GM12875 (cell line): ENCODE measurements at regions not wholly inside any gene's neighbourhood (a gene's known extent, or its start where the extent isn't known, plus 50 kb on each side); places are given as distances from the start of the nearest gene placed in this dataset.

Experiments used
- H3K4me3 ChIP-seq: one replicate; pipeline ENCODE4 v1.5.1; 2011; ENCODE audit warnings: low read depth, low read length, control low read depth
- TF ChIP-seq, protein P1 (sequence below): IDR thresholded peaks from 2 replicates; pipeline ENCODE4 v1.5.1; 2011; ENCODE audit warnings: low read depth, mild to moderate bottlenecking, control low read depth, inconsistent platforms, low read length, moderate library complexity, borderline replicate concordance; ENCODE audit not compliant: insufficient read depth

DNA sequence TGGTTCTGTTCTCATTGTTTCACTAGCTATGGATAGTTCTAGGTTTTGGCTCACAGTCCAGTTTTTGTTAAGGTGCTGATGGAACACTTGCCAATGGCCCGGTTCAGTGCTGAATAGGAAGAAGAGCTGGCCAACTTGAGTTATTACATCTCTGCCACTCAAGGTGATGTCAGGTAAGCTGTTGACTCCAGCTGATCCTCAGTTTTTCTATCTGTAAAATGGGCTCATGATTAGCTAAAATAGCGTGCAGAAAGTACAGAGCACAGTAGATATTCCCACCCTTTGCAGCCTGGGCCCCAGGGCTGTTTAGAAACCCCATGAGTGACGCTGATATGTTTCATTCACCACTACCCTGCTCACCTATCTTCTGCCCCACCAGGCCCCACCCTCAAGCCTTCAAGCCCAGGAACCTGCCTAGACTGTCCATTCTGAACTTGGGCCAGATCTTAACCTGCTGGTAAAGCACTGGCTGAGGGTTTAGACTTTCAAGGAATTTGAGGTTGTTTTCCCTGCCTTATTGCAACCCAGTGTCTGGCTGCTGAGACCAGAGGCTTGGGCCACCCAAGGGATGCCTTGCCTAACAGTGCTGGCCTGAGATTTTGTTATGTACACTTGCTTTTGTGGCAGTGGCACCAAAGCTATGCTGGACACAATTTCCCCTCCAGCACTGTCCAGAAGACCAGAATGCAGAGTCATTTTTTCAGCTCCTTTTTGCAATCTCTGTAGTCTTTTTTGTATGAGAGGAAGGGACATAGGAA lies 378.2 kb upstream of the ZMIZ1 start:
- TF ChIP-seq, protein P1, sequence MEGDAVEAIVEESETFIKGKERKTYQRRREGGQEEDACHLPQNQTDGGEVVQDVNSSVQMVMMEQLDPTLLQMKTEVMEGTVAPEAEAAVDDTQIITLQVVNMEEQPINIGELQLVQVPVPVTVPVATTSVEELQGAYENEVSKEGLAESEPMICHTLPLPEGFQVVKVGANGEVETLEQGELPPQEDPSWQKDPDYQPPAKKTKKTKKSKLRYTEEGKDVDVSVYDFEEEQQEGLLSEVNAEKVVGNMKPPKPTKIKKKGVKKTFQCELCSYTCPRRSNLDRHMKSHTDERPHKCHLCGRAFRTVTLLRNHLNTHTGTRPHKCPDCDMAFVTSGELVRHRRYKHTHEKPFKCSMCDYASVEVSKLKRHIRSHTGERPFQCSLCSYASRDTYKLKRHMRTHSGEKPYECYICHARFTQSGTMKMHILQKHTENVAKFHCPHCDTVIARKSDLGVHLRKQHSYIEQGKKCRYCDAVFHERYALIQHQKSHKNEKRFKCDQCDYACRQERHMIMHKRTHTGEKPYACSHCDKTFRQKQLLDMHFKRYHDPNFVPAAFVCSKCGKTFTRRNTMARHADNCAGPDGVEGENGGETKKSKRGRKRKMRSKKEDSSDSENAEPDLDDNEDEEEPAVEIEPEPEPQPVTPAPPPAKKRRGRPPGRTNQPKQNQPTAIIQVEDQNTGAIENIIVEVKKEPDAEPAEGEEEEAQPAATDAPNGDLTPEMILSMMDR, result no peak
- H3K4me3 ChIP-seq, result no peak overlapping the region

DNA sequence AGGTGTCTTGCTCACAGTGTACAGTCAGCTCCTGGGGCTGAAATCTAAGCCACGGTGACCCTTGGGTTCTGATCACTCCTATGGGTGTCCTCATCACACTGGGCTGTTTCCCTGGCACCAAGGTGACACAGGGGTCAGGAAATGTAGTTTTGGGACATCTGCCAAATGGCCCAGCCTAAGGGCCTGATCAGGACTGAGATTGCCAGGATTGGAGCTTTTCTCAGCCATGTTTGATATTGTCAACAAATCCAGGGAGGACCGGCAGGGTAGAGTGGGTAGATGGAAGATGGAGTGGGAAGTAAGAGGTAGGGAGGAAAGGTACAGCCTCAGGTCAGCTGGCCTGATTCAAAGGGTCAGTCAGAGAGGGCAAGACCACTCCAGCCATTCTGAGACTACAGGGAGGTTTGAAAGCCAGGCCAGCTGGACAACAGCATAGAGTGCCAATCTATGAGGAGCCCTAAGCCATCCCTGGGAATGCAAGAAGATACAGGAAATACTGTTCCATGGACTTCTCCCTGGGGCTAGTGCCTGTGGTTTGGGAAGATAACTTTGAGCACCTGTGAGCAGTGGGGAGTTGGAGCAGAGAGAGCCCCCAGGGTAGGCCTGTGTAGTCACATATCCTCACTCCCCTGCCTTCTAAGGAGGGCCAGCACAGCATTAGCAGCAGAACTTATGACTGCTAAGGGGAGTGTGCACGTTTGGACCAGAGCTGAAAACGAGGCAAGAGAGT lies 377.3 kb upstream of the ZMIZ1 start:
- no peak overlapping the region for H3K4me3 ChIP-seq
- TF ChIP-seq, protein P1, result no peak

DNA sequence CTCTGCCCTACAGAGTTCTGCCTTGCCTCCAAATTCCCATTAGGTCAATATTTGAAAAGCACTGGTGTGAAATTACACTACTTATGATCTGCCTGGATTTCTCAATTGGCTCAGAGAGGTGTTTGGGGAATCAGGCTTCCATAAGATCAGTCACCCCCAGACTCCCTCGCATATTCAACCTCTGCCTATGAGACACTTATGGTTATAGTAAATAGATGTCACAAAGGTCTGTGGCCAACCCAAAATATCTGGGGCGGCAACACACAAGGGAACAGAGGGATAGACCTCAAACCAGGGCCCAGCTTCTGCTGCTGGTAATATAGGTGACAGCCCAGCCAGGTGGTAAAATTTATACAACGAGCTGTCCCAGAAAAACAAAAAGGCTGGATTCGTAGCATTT lies 376.7 kb upstream of the ZMIZ1 start:
- TF ChIP-seq, protein P1, result no peak
- no peak overlapping the region for H3K4me3 ChIP-seq

DNA sequence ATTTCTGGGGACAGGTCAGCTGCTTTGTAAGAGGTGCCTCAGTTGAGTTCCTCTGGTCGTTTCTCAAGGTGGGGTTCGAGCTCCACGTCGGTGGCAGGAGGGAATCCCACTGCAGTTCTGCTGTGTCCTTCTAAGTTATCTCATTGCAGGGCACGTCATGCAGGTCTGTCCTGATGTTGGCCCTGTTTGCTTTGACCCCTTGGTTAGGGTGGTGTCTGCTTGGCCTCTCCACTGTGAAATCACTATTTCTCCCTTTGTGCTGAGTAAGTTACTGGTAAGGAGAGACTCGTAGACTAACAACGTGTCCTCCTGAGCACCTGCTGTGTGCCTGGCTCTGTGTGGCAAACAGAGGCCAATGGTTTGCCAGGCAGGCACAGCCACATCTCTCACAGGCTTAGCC lies 372.9 kb upstream of the ZMIZ1 start:
- H3K4me3 ChIP-seq, result no peak overlapping the region
- TF ChIP-seq, protein P1, result no peak

DNA sequence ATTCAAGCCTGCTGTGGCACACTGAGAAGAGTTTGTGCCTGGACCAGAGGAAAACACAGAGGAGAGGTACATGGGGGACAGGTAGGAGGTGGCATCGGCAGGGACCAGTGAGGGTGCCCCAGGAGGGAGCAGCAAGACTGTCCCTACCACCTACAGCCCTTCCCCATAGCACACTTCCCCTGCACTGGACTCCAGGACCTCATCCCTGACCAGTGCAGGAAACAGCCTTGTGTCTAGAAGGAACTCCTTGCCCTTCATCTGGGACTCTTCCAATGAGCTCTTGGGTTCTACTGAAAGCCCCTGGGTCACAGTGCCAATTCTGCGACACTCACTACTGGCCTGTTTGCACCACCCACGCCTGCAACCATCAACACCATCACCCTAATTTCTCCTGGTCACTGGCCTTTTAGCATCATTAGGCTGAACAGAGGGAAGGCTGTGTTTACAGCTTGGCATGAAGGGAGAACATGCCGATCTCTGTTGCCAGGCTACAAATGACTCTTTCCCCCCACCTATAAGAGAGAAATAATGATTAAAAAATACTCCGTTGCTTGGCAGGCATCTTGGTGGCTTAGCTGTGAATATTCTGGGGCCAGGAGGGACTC lies 371.9 kb upstream of the ZMIZ1 start:
- TF ChIP-seq, protein P1, result no peak
- no peak overlapping the region for H3K4me3 ChIP-seq

DNA sequence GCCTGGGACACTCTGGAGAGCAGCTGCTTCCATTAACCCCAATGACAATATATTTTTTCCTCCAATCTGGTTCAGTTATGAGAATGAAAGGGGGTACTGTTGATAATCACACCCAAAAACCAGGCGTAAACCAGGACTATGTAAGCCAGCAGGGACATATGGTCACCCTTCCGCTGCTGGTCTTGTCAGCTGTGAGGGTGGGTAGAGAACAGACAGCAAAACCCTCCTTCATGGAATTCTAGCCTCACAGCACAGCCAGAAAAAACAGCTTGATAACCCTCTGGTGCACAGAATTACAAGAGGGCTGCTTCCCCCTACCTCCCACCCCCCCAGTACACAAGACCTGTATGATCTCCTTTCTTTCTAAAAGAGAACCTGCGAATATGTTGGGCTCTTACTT lies 368.8 kb upstream of the ZMIZ1 start:
- H3K4me3 ChIP-seq, result no peak overlapping the region
- TF ChIP-seq, protein P1, result no peak
